Ishikawa (cell line): ENCODE measurements at regions not wholly inside any gene's neighbourhood (a gene's known extent, or its start where the extent isn't known, plus 50 kb on each side); places are given as distances from the start of the nearest gene placed in this dataset.

Experiments
- RAD21 ChIP-seq: IDR thresholded peaks from 2 replicates; pipeline ENCODE4 v1.6.1; 2012; ENCODE audit warnings: low read depth
- REST ChIP-seq: IDR thresholded peaks from 2 replicates; pipeline ENCODE4 v1.6.1; 2012; ENCODE audit warnings: low read depth, mild to moderate bottlenecking
- TAF1 ChIP-seq: IDR thresholded peaks from 2 replicates; pipeline ENCODE4 v1.6.1; 2012; ENCODE audit warnings: low read depth, mild to moderate bottlenecking
- TEAD4 ChIP-seq: IDR thresholded peaks from 2 replicates; pipeline ENCODE4 v1.6.1; 2012
- YY1 ChIP-seq: IDR thresholded peaks from 2 replicates; pipeline ENCODE4 v1.6.1; 2012; ENCODE audit warnings: low read depth
- TF ChIP-seq, protein P1 (sequence below): IDR thresholded peaks from 2 replicates; pipeline ENCODE4 v1.6.1; 2012

DNA sequence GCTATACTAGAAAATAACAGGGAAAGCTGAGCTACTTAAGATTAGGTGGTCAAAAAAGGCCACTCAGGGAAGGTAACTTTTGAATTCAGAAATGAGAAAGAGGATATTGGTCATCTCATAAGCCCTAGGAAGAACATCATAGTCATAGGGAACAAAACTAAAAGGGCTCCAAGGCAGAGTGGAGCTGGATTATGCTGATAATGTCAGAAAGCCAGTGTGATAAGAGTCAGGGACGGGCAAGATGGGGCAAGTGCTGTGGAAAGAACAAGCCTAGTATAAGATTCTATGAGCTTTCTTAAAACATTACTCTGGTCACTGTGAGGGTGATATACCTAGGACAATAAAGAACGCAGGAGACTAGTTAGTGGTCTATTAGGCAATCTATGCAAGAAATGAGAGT lies 106.6 kb downstream of the DUSP10 start:
- TF ChIP-seq YY1 = no peak
- no peak for TF ChIP-seq TEAD4
- TF ChIP-seq RAD21 = no peak
- TF ChIP-seq REST = no peak
- no peak for TF ChIP-seq TAF1
- TF ChIP-seq, protein P1, sequence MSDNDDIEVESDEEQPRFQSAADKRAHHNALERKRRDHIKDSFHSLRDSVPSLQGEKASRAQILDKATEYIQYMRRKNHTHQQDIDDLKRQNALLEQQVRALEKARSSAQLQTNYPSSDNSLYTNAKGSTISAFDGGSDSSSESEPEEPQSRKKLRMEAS = no peak
